Endothelial cell of umbilical vein (primary cell): ENCODE measurements at regions not wholly inside any gene's neighbourhood (a gene's known extent, or its start where the extent isn't known, plus 50 kb on each side); places are given as distances from the start of the nearest gene placed in this dataset.
"Not testable (repeated sequence)": the region's sequence is repeated elsewhere in the genome, so short reads cannot be mapped to it uniquely, and the experiment has no call there.

Experiments
- EZH2 ChIP-seq: IDR thresholded peaks from 2 replicates; pipeline ENCODE4 v1.6.1; 2012; ENCODE audit warnings: borderline replicate concordance, low read depth, mild to moderate bottlenecking, moderate library complexity, low read length, inconsistent platforms; ENCODE audit not compliant: severe bottlenecking
- JUN ChIP-seq: IDR thresholded peaks from 2 replicates; pipeline ENCODE4 v1.6.1; 2011; ENCODE audit warnings: borderline replicate concordance, low read depth; ENCODE audit not compliant: insufficient read length, insufficient read depth
- POLR2AphosphoS5 ChIP-seq: IDR thresholded peaks from 2 replicates; pipeline ENCODE4 v1.6.1; 2012; ENCODE audit warnings: low read depth, mild to moderate bottlenecking, control low read depth, low read length, moderate library complexity; ENCODE audit not compliant: insufficient read depth
- TF ChIP-seq, protein P1 (sequence below), 2 donors: IDR thresholded peaks; 1 replicate in 1 of 2; 2 replicates in 1 of 2; pipeline ENCODE4 v1.5.1; 2011; ENCODE audit warnings: low read length in 2 of 2, mild to moderate bottlenecking in 2 of 2, moderate library complexity in 2 of 2, control low read depth in 1 of 2, inconsistent platforms in 1 of 2, low read depth in 1 of 2; ENCODE audit not compliant: insufficient read depth in 1 of 2; ENCODE audit errors: extremely low read depth in 1 of 2

GRCh38 chr10:81644485-81644884 is 230.5 kb upstream of the NRG3 start:
- not testable (repeated sequence) for TF ChIP-seq EZH2, POLR2AphosphoS5, JUN
- TF ChIP-seq, protein P1, sequence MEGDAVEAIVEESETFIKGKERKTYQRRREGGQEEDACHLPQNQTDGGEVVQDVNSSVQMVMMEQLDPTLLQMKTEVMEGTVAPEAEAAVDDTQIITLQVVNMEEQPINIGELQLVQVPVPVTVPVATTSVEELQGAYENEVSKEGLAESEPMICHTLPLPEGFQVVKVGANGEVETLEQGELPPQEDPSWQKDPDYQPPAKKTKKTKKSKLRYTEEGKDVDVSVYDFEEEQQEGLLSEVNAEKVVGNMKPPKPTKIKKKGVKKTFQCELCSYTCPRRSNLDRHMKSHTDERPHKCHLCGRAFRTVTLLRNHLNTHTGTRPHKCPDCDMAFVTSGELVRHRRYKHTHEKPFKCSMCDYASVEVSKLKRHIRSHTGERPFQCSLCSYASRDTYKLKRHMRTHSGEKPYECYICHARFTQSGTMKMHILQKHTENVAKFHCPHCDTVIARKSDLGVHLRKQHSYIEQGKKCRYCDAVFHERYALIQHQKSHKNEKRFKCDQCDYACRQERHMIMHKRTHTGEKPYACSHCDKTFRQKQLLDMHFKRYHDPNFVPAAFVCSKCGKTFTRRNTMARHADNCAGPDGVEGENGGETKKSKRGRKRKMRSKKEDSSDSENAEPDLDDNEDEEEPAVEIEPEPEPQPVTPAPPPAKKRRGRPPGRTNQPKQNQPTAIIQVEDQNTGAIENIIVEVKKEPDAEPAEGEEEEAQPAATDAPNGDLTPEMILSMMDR (IDR thresholded peaks at IDR 0.05; ENCODE audit: extremely low read depth in 1 of 2, insufficient read depth in 1 of 2, low read depth in 1 of 2, low read length in 2 of 2), result not testable (repeated sequence)
